Mucosa of rectum (tissue), 2 donors: ENCODE measurements at regions not wholly inside any gene's neighbourhood (a gene's known extent, or its start where the extent isn't known, plus 50 kb on each side); places are given as distances from the start of the nearest gene placed in this dataset.

Experiments used
- H3K27ac ChIP-seq, 2 donors: one replicate each; pipeline ENCODE4 v1.7.0; 2013; ENCODE audit warnings: inconsistent platforms in 2 of 2, low read depth in 2 of 2, low read length in 2 of 2
- H3K27me3 ChIP-seq, 2 donors: one replicate each; pipeline ENCODE4 v1.7.0; 2013; ENCODE audit warnings: low read length in 2 of 2; ENCODE audit not compliant: control insufficient read depth in 2 of 2, insufficient read depth in 2 of 2
- H3K36me3 ChIP-seq, 2 donors: one replicate each; pipeline ENCODE4 v1.7.0; 2013; ENCODE audit warnings: low read length in 2 of 2; ENCODE audit not compliant: control insufficient read depth in 2 of 2, insufficient read depth in 2 of 2
- H3K4me1 ChIP-seq, 2 donors: one replicate each; pipeline ENCODE4 v1.7.0; 2013; ENCODE audit warnings: low read length in 2 of 2, mild to moderate bottlenecking in 1 of 2; ENCODE audit not compliant: control insufficient read depth in 2 of 2, insufficient read depth in 2 of 2
- H3K4me3 ChIP-seq, 2 donors: one replicate each; pipeline ENCODE4 v1.7.0; 2013; ENCODE audit warnings: low read length in 2 of 2
- H3K9ac ChIP-seq, 2 donors: one replicate each; pipeline ENCODE4 v1.7.0; 2013; ENCODE audit warnings: low read length in 2 of 2, low read depth in 1 of 2, mild to moderate bottlenecking in 1 of 2
- H3K9me3 ChIP-seq, 2 donors: one replicate each; pipeline ENCODE4 v1.7.0; 2013; ENCODE audit warnings: low read length in 2 of 2; ENCODE audit not compliant: control insufficient read depth in 2 of 2
- donor health status: healthy.
- donor health status: Normal muscosa, but diverticular disease.

DNA sequence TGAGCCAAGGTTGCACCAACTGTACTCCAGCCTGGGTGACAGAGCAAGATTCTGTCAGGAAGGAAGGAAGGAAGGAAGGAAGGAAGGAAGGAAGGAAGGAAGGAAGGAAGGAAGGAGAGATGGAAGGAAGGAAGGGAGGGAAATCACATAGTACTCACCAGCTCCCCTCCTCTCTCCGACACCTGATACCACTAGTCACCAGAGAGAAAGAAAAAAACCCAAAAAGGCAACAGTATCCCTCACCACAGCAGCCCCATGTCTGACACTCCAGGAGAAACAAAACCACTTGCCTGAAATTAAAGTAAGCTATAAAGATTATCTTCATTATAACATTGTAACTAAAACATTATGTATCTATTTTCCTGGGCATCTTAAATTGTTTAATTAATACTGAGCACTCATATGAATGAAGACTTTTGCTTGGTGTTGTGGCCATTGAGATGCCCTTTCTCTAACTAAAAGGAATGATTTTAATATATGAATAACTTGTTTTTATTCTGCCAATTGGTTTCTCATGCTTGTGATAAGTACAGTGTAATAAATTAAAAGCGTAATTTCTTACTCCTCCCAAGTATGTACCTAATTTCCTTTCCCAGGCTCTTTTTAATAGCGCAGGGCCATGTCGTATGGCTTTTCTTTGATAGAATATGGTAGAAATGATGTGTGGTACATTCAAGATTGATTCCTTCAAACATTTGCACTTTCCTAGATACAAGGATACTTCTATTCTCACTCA lies 390.0 kb downstream of the MMUT start:
- H3K4me3 ChIP-seq = no peak overlapping the region
- no peak overlapping the region for H3K27ac ChIP-seq
- no peaks in the 10 kb centered on the region for H3K9me3 ChIP-seq
- H3K4me1 ChIP-seq = no peaks in the 10 kb centered on the region
- no peak overlapping the region for H3K9ac ChIP-seq
- no peaks in the 10 kb centered on the region for H3K36me3 ChIP-seq
- H3K27me3 ChIP-seq = no peaks in the 10 kb centered on the region

DNA sequence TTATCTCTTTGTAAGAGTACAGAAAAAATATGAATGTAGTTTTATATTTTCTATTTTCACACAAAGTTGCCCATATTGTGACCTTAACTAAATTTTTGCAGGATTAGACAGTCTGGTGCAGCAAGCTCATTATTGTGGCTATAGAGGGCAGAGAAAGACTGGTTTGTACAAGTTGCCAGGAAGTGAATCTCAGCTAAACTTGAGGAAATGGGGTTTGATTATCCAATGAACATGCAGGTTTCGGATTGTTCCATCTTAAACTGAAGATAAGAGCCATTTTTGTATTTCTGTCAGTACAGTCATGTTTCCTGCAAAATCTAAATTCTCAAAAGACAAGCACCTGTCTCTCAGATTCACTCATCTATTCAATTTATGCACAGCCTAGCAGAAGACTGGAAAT lies 390.9 kb downstream of the MMUT start:
- no peaks in the 10 kb centered on the region for H3K27me3 ChIP-seq
- H3K4me3 ChIP-seq = no peak overlapping the region
- H3K9ac ChIP-seq = no peak overlapping the region
- no peaks in the 10 kb centered on the region for H3K36me3 ChIP-seq
- no peak overlapping the region for H3K27ac ChIP-seq
- no peaks in the 10 kb centered on the region for H3K4me1 ChIP-seq
- H3K9me3 ChIP-seq = no peaks in the 10 kb centered on the region

DNA sequence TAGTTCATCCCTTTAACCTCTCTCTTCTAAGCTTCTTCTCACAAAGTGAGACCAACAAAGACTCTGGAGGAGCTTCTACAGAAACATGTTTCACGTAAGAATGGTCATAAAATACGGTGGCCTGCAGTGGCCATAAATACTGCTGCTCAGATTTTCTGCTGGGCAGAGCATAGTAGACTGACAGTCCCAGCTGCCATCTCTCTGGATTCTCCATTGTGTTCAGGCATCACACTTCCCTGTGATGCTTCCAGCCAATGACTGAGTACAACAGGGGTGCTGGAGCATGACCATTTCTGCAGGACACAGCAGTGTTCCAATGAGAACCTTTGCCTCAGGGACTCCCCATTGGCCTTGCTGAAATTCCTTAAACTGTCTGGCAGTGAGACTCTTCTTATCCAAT lies 392.6 kb downstream of the MMUT start:
- H3K36me3 ChIP-seq = no peaks in the 10 kb centered on the region
- H3K9ac ChIP-seq = no peak overlapping the region
- H3K4me1 ChIP-seq = no peaks in the 10 kb centered on the region
- no peaks in the 10 kb centered on the region for H3K9me3 ChIP-seq
- no peak overlapping the region for H3K27ac ChIP-seq
- no peak overlapping the region for H3K4me3 ChIP-seq
- H3K27me3 ChIP-seq = no peaks in the 10 kb centered on the region

DNA sequence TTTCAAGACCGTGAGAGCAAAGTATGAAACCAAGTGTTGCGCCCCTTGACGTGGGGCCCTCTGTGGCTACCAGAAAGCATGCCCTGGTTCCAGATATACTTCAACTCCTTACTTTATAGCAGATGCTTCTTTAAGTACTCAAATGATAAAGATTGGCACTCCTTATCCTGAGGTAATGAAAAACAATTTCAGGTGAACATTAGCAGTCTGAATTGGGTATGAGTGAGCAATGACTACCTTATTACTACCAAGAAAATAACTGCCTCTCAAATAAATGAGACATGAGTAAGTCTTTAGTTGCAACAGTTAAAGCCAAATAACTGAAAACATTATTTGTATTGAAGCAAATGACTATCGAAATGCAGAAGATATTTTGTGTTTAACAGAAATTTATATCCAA lies 408.7 kb downstream of the MMUT start:
- no peaks in the 10 kb centered on the region for H3K36me3 ChIP-seq
- no peaks in the 10 kb centered on the region for H3K27me3 ChIP-seq
- H3K4me1 ChIP-seq = no peaks in the 10 kb centered on the region
- H3K9ac ChIP-seq = no peak overlapping the region
- no peaks in the 10 kb centered on the region for H3K9me3 ChIP-seq
- H3K4me3 ChIP-seq = no peak overlapping the region
- H3K27ac ChIP-seq = no peak overlapping the region

DNA sequence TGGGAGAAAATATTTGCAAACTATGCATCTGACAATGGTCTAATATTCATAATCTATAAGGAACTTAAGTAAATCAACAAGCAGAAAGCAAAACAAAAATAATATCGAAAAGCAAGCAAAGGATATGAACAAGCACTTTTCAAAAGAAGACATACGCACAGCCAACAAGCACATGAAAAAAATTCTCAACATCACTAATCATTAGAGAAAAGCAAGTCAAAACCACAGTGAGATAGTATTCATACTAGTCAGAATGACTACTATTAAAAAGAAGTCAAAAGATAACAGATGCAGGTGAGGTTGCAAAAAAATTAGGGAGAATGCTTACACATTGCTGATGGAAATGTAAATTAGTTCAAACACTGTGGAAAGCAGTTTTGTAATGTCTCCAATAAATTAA lies 410.2 kb downstream of the MMUT start:
- no peaks in the 10 kb centered on the region for H3K36me3 ChIP-seq
- no peaks in the 10 kb centered on the region for H3K27me3 ChIP-seq
- no peaks in the 10 kb centered on the region for H3K4me1 ChIP-seq
- H3K27ac ChIP-seq = no peak overlapping the region
- H3K4me3 ChIP-seq = no peak overlapping the region
- no peak overlapping the region for H3K9ac ChIP-seq
- H3K9me3 ChIP-seq = no peaks in the 10 kb centered on the region

DNA sequence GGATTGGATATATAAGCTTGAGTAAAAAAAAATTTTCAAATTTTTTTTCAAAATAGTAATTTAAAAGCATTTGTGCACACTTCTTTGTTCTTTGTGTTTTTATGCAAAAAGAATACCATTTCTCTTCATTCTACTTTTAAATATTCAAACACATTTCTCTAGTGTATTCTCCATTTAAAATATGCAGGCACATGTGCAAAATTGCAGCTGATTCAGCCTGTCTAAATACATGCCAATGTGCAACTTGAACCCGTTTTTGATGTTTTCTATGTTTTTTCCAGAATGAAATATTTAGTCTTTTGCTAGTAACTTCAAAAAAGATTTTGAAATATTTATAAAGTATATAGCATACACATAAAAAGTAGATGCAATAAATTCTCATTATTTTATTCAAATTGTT lies 411.8 kb downstream of the MMUT start:
- Histone ChIP-seq H3K27me3 (no peaks in the 10 kb centered on the region), H3K4me3 (no peak overlapping the region), H3K4me1 (no peaks in the 10 kb centered on the region), H3K36me3 (no peaks in the 10 kb centered on the region), H3K9ac (no peak overlapping the region), H3K9me3 (no peaks in the 10 kb centered on the region), H3K27ac (no peak overlapping the region)

DNA sequence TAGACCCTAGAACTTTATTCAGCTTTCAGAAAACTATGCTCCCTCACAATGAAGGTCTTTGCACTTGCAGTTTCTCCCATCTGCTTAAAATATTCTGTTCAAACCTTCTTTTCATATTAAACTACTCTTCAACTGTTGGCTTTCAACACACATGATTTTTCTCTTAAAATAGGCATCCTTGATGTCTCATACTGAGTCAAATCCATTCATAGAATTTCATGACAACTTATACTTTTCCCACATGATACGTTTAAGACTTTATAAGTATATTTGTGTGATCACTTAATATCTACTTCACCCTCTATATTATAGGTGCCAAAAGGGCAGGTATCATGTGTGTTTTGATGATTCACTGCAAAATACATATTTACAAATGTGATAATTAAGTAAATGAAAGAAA lies 412.5 kb downstream of the MMUT start:
- Histone ChIP-seq H3K27me3 (no peaks in the 10 kb centered on the region), H3K4me3 (no peak overlapping the region), H3K9ac (no peak overlapping the region), H3K27ac (no peak overlapping the region), H3K36me3 (no peaks in the 10 kb centered on the region), H3K9me3 (no peaks in the 10 kb centered on the region), H3K4me1 (no peaks in the 10 kb centered on the region)

DNA sequence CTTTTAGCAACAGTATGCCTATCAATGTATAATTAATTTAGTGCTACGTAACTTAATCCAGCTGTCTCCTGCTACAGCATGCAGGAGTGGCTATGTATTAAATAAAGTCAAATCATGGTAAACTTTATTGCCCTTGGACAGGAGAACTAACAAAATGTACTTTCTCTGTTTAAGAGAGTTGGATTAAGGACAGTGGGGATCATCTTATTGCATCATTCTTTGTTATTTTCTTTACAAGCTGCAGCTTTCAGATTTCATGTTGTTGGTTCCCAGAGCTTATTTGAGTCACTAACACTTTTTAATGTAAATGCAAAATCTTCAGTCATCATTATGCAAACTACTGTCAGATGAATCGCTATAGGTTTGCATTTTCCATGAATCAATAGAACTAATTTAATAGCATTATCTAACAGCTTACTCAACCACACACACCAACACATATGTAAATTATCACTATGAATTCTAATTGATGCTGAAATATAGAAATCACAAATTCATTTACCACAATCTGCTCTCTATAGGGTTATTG lies 424.7 kb downstream of the MMUT start:
- H3K4me3 ChIP-seq = no peak overlapping the region
- no peak overlapping the region for H3K9ac ChIP-seq
- no peaks in the 10 kb centered on the region for H3K9me3 ChIP-seq
- H3K36me3 ChIP-seq = no peaks in the 10 kb centered on the region
- H3K27me3 ChIP-seq = no peaks in the 10 kb centered on the region
- H3K27ac ChIP-seq = no peak overlapping the region
- no peaks in the 10 kb centered on the region for H3K4me1 ChIP-seq

DNA sequence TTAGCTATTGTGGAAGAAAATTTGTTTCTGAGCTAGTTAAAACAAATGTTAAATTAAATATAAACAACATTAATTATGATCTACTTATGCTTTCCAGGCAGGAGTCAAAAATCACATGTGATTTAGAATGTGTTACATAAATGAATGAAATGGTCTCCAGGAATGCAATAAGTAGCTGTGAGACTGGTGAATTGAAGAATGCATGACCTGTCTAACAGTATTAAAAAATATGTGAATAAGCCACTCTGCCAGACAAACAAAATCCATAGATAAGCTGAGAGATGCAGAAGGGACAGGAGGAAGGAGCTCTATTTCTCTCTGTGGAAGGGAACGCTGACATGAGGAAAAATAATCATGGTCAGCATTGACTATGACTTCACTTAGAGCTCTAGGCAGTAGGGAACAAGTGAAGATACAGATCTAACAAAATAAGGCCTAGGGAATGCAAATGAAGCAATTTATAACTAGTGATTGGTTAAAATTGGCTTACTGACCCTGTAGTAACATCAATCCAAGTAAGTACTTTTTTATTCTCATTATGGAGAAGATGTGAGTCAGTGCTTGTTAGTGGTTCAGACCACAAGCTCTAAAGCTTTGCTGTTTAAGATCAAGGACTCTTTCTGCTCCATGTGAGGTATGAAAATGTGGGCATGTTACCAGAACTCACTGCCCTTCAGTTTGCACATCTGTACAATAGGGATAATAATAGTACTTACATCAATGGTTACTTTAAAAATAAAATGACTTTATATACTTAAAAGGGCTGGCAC lies 432.6 kb downstream of the MMUT start:
- no peaks in the 10 kb centered on the region for H3K4me1 ChIP-seq
- no peak overlapping the region for H3K9ac ChIP-seq
- no peak overlapping the region for H3K27ac ChIP-seq
- no peaks in the 10 kb centered on the region for H3K36me3 ChIP-seq
- H3K27me3 ChIP-seq = no peaks in the 10 kb centered on the region
- no peak overlapping the region for H3K4me3 ChIP-seq
- no peaks in the 10 kb centered on the region for H3K9me3 ChIP-seq

DNA sequence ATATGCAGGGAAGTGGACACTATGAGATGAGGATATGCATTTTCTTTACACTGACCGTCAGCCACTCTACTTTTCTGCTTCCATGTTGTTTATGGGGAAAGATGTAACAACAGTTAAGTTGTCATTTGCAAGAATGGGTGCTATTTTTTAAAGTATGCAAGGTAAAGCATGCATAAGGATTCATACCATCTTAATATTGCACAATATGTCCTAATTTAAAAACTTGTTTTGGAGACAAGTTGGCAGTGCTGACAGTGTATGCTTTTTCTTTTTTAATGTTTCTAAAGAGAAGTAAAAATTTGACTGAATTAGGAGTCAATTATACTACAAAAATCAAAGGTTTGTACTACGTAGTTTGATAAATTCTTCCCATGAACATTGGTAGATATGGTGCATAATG lies 435.4 kb downstream of the MMUT start:
- no peaks in the 10 kb centered on the region for H3K4me1 ChIP-seq
- H3K36me3 ChIP-seq = no peaks in the 10 kb centered on the region
- no peaks in the 10 kb centered on the region for H3K9me3 ChIP-seq
- no peaks in the 10 kb centered on the region for H3K27me3 ChIP-seq
- H3K27ac ChIP-seq = no peak overlapping the region
- H3K4me3 ChIP-seq = no peak overlapping the region
- no peak overlapping the region for H3K9ac ChIP-seq
